Uterus (tissue), 2 donors: ENCODE measurements at regions not wholly inside any gene's neighbourhood (a gene's known extent, or its start where the extent isn't known, plus 50 kb on each side); places are given as distances from the start of the nearest gene placed in this dataset.

Source experiments
- POLR2A ChIP-seq, 2 donors: fragments of 450-650 bp; IDR thresholded peaks; one replicate each; pipeline ENCODE4 v1.6.1; 2016; ENCODE audit warnings: antibody characterized with exemption in 2 of 2, mild to moderate bottlenecking in 1 of 2, moderate library complexity in 1 of 2
- TF ChIP-seq, protein P1 (sequence below), 4 experiments: fragments of 200-600 bp in 2 of 4; fragments of 450-650 bp in 2 of 4; sonication (generic) in 2 of 4; IDR thresholded peaks; one replicate each; pipeline ENCODE4 v1.5.1; 2016 to 2019; ENCODE audit warnings: antibody characterized with exemption in 4 of 4, mild to moderate bottlenecking in 2 of 4, moderate library complexity in 1 of 4

DNA sequence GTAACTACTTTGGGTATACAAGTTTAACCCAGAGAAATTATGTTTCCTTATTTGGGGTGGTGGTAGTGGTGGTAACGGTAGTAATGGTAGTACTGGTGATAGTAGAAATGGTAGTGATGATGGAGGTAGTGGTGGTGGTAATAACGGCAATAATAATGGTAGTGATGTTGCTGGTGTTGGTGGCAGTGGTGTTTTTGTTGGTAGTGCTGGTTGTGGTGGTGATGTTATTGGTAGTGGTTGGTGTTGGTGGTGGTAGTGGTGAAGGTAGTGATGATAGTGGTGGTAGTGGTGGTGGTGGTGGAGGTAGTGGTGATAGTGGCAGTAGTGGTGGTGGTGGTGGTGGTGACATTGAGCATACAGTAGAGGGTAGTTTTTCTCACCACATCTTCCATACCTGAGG is 95.6 kb downstream of the TMEM30B start:
- TF ChIP-seq, protein P1, sequence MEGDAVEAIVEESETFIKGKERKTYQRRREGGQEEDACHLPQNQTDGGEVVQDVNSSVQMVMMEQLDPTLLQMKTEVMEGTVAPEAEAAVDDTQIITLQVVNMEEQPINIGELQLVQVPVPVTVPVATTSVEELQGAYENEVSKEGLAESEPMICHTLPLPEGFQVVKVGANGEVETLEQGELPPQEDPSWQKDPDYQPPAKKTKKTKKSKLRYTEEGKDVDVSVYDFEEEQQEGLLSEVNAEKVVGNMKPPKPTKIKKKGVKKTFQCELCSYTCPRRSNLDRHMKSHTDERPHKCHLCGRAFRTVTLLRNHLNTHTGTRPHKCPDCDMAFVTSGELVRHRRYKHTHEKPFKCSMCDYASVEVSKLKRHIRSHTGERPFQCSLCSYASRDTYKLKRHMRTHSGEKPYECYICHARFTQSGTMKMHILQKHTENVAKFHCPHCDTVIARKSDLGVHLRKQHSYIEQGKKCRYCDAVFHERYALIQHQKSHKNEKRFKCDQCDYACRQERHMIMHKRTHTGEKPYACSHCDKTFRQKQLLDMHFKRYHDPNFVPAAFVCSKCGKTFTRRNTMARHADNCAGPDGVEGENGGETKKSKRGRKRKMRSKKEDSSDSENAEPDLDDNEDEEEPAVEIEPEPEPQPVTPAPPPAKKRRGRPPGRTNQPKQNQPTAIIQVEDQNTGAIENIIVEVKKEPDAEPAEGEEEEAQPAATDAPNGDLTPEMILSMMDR (IDR thresholded peaks at IDR 0.05): no peak
- no peak for TF ChIP-seq POLR2A (IDR thresholded peaks at IDR 0.05)
